Keratinocyte (primary cell): ENCODE measurements at regions not wholly inside any gene's neighbourhood (a gene's known extent, or its start where the extent isn't known, plus 50 kb on each side); places are given as distances from the start of the nearest gene placed in this dataset.

Experiments used
- EZH2 ChIP-seq: IDR thresholded peaks from one replicate; pipeline ENCODE4 v1.6.1; 2012; ENCODE audit warnings: inconsistent platforms, mild to moderate bottlenecking, low read length, moderate library complexity
- TF ChIP-seq, protein P1 (sequence below), 3 experiments: IDR thresholded peaks in 1 of 3; conservative IDR thresholded peaks in 1 of 3; optimal IDR thresholded peaks in 1 of 3; 2 replicates in 2 of 3; 3 replicates in 1 of 3; pipeline versions ENCODE3 to v1.5.1; 2011; ENCODE audit warnings: low read length in 3 of 3, mild to moderate bottlenecking in 3 of 3, moderate library complexity in 2 of 3, control low read depth in 1 of 3, inconsistent platforms in 1 of 3; ENCODE audit not compliant: insufficient read depth in 2 of 3; ENCODE audit errors: extremely low read depth in 1 of 3

DNA sequence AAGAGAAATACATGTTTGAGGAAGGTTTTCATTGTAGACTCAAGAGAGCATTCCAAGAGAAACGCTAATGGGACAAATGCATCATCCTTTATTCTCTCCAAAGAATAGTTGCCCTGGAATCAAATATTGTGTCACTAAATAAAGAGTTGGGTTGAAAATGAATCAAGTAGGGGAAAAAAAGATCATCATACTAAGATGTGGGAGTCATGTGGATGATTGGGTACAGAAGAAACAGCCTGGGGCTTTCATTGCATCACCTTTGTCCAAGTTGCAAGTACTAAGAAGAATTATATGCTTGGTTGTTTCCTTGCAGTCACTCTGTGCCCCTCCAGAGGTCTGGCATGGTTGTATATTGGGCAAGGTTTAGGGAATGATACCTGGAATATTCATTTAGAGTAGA, 658.9 kb downstream of the TOX3 start:
- TF ChIP-seq, protein P1, sequence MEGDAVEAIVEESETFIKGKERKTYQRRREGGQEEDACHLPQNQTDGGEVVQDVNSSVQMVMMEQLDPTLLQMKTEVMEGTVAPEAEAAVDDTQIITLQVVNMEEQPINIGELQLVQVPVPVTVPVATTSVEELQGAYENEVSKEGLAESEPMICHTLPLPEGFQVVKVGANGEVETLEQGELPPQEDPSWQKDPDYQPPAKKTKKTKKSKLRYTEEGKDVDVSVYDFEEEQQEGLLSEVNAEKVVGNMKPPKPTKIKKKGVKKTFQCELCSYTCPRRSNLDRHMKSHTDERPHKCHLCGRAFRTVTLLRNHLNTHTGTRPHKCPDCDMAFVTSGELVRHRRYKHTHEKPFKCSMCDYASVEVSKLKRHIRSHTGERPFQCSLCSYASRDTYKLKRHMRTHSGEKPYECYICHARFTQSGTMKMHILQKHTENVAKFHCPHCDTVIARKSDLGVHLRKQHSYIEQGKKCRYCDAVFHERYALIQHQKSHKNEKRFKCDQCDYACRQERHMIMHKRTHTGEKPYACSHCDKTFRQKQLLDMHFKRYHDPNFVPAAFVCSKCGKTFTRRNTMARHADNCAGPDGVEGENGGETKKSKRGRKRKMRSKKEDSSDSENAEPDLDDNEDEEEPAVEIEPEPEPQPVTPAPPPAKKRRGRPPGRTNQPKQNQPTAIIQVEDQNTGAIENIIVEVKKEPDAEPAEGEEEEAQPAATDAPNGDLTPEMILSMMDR (optimal IDR thresholded peaks at IDR 0.05 in 1 of 3, IDR thresholded peaks at IDR 0.05 in 1 of 3, conservative IDR thresholded peaks at IDR 0.05 in 1 of 3; ENCODE audit: extremely low read depth in 1 of 3, insufficient read depth in 2 of 3, low read length in 3 of 3), result no peak
- TF ChIP-seq EZH2, result no peak
